LNCaP clone FGC (cell line): ENCODE measurements at regions not wholly inside any gene's neighbourhood (a gene's known extent, or its start where the extent isn't known, plus 50 kb on each side); places are given as distances from the start of the nearest gene placed in this dataset.
A peak's percentile ranks its signal among the peaks of the same experiment; 100 is the strongest.

Experiments used
- DNase-seq: peaks from one replicate; pipeline ENCODE4 v3.0.0-alpha.2; 2011; ENCODE audit warnings: low read depth
- H3K4me3 ChIP-seq: 2 replicates; pipeline ENCODE4 v1.5.1; 2011; ENCODE audit warnings: mild to moderate bottlenecking, low read depth, low read length, control low read depth
- CTCF ChIP-seq: IDR thresholded peaks from 2 replicates; pipeline ENCODE4 v1.5.1; 2012; ENCODE audit warnings: mild to moderate bottlenecking; ENCODE audit not compliant: control insufficient read depth, insufficient read depth; ENCODE audit errors: extremely low read depth

GRCh38 chrX:116272861-116273260, 102.3 kb downstream of the AGTR2 start:
- DNase-seq, result no peak
- H3K4me3 ChIP-seq, result no peak overlapping the region
- TF ChIP-seq CTCF, result no peak

- no peak for TF ChIP-seq CTCF
- no peak overlapping the region for H3K4me3 ChIP-seq
- DNase-seq, result no peak
Observed at GRCh38 chrX:116276261-116276660, 105.7 kb downstream of the AGTR2 start.

GRCh38 chrX:116277351-116278225, 107.0 kb downstream of the AGTR2 start:
- no peak overlapping the region for H3K4me3 ChIP-seq
- no peak for DNase-seq
- TF ChIP-seq CTCF, result no peak

GRCh38 chrX:116278826-116279225, 108.3 kb downstream of the AGTR2 start:
- H3K4me3 ChIP-seq, result no peak overlapping the region
- no peak for TF ChIP-seq CTCF
- no peak for DNase-seq

GRCh38 chrX:116281106-116281505, 110.6 kb downstream of the AGTR2 start:
- no peak for DNase-seq
- no peak for TF ChIP-seq CTCF
- H3K4me3 ChIP-seq, result no peak overlapping the region

- no peak for DNase-seq
- TF ChIP-seq CTCF, result no peak
- no peak overlapping the region for H3K4me3 ChIP-seq
Observed at GRCh38 chrX:116282751-116283150, 112.2 kb downstream of the AGTR2 start.

GRCh38 chrX:116284400-116284799, 113.9 kb downstream of the AGTR2 start:
- no peak overlapping the region for H3K4me3 ChIP-seq
- peak; percentile 2 for DNase-seq
- TF ChIP-seq CTCF, result no peak
